GM19468 (cell line): ENCODE measurements at regions not wholly inside any gene's neighbourhood (a gene's known extent, or its start where the extent isn't known, plus 50 kb on each side); places are given as distances from the start of the nearest gene placed in this dataset.
"Not testable (repeated sequence)": the region's sequence is repeated elsewhere in the genome, so short reads cannot be mapped to it uniquely, and the experiment has no call there.

Experiments
- ATAC-seq: cut with Tn5 transposase; IDR thresholded peaks from one replicate; pipeline ENCODE4 v1.9.1; 2021; ENCODE audit warnings: mild to moderate bottlenecking, moderate library complexity, moderate number of reproducible peaks; ENCODE audit not compliant: unreplicated experiment; ENCODE audit errors: extremely low read depth

DNA sequence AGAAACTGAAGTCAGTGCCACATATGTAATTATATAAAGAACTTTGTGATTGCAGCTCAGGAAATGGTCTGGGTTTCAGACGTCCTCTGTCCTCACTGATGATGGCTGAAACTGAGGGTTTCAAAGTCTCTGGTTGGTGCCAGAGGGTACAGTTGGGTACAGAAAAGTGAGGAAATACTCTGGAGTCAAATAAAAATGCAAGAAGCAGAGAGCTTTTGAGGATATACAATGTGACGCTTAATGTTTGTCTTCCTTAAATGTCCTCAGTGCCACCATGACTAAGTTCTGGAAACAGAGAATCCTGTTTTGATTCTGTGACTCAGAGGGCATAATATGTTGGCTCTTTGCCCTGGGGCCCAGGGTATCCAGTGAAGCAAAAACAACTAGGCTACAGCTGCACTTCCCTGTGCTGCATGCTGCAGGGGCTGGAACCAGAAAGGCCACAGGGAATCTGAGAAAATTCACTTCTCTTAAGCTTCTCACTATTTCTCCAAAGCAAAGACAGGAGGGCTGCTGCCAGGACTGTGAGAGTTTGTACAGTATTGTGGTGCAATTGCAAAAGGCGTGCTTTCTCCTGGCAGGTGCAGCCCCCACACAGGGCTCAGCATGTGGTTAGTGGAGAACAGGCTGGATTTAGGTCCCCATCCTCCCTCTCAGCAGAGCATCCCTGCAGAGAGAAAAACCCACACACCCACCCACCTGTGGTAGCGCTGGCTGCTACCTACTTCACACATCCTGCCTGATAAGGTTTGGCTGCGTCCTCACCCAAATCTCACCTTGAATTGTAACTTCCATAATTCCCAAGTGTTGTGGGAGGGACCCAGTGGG, 169.5 kb upstream of the SVIL start:
- ATAC-seq, result no peak

DNA sequence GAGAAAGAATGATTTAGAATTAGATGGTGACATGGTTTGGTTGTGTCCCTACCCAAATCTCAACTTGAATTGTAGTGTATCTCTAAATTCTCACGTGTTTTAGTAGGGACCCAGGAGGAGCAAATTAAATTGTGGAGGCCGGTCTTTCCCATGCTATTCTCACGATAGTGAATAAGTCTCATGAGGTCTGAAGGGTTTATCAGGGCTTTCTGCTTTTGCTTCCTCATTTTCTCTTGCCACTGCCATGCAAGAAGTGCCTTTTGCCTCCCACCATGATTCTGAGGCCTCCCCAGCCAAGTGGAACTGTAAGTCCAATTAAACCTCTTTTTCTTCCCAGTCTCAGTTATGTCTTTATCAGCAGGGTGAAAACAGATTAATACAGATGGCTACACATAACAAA, 167.4 kb upstream of the SVIL start:
- no peak for ATAC-seq

DNA sequence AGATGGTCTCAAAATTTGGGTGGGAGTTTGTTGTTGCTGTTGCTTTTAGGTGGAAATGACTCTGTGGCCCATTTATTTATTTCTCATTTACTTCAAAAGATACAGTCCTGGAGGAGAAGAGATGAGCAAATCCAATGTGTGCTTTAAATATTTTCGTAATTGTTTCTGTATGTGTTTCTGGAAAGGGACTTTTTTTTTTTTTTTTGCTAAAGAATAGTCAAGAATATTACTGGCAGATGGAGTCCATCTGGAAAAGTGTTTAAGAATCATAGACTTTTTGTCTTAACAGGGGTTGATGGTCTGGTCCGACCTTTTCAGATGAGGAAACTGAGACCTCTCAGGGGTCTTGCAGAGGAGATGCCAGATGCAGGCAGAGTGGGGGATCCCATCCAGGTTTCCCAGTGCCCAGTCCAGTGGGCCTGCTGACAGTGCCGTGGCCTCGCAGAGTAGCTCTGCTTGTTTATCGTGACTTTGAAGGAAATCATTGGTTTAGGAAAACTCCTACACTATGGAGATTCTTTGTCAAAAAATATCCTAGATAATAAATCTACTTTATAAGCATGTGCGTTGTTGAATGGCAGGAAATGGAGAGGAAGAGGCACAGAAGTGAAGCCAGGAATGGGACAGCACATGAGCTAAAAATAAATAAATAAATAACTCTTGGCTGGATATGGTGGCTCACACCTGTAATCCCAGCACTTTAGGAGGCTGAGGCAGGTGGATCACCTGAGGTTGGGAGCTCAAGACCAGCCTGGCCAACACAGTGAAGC, 164.3 kb upstream of the SVIL start:
- no peak for ATAC-seq

DNA sequence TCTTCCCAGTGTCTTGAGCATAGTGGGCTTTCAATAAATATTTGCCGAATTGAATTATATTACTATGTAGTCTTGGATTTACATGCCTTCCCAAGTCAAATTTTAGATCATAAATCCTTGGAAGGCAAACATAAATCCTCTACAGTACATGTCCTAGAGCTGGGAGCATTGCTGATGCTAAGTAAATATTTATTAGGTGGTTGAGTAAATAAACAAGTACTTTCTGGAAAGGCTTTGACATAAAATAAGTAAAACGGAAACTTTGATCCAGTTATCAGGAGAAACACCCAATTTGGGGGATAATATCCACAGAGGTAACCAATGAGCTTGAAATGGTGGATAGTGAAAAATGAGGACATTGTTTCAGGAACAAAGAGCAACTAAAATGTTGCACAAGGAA, 162.8 kb upstream of the SVIL start:
- no peak for ATAC-seq

DNA sequence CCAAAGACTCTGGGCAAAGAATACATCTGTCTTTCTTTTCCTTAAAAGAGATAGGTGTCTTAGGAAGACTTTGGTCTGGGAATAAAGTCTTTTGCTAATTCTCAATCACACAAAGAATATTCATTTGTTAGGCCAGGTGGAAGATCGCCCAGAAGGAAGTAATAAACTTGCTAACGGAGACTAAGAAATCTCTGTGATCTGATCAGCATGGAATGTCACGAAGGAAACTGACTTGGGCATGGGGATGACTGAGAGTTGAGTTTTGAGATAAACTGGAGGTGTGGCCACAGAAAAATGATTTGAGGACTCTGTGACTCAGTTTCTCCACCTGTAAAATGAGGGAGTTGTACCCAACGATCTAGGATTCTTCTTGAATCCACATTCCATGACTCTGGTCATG, 161.1 kb upstream of the SVIL start:
- ATAC-seq, result no peak

DNA sequence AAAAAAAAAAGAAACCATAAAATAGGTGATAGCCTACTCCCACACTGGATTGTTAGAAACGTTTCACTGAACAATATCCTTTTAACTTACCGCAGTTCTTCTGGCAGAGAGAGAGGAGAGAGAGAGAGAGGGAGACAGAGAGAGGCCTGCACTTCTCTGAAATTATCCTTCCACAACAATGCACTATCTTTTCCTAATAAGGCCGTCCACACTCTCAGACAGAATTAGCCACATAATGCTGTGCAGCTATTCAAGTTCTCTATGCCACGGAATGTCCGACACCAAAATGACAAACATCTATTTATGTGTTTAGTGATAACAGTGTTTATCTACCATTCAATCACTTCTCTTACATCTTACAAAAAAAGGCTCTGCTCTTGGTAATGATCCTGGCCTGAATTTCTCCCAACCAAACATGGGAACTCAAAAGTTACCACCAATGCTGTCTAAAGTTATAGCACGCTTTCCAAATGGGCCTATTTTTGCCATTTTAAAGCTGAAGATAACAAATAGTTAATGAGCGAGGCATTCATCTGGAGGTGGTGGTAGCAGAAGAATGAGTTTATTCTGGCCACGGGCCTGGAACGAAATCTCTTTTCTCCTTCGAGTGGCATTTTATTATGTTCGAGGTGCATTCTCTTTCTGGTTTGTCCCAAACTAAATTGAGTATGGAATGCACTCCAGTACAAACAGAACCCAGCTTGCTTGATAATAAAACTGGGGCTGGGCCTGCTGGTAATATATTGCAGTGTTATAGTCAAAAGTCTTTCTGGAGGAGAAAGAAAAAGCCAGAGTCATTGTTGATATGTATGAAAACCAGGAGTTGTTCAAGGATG, 160.2 kb upstream of the SVIL start:
- no peak for ATAC-seq

DNA sequence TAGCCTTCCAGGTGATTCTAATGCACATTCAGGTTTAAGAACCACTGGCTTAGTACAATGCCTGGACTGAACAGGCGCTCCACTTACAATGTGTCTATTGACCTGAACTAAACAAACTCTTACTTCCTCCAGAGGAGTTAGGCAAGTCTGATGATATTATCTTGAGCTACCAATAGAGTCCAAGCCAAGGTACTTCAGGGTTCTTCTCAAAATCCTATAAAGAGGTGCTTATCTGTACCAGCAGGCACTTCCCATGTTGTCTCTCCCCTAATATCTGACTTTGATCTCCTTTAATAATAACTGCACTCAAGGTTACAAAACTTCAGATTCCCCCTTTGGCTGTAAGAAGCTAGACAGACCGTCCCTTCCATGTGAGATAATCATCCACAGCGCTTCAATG, 157.0 kb upstream of the SVIL start:
- no peak for ATAC-seq

DNA sequence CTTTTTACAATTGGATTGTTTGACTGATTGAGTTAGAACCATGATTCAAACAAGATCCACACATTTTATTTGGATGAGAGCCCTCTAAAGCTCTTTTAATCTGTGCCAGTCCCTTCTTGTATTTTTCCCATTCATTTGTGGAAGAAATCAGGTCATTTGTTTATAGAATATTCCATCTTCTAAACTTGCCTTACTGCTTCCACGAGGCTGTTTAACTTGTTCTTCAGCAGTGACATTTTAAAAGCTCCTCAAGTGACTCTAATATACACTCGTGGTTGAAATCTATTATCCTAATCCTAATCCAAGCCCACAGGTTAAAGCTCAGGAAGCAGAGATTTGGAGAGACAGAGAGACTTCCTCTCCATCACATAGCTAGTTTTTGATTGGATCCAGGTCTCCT, 155.4 kb upstream of the SVIL start:
- ATAC-seq, result no peak

DNA sequence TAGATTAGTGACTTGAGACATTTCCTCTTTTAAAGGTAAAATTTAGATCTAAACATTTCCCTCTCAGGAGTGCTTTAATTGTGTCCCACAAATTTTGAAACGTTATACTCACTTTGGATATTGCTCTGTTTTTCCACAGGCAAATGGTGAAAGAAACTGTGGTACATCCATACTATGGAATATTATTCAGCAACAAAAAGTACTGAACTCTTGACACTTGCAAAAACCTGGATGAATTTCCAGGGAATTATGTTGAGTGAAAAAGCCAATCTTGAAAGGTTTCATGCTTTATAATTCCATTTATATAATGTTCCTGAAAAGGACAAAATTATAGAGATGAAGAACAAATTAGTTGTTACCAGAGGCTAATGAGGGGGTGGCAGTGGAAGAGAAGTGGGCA, 153.3 kb upstream of the SVIL start:
- no peak for ATAC-seq

DNA sequence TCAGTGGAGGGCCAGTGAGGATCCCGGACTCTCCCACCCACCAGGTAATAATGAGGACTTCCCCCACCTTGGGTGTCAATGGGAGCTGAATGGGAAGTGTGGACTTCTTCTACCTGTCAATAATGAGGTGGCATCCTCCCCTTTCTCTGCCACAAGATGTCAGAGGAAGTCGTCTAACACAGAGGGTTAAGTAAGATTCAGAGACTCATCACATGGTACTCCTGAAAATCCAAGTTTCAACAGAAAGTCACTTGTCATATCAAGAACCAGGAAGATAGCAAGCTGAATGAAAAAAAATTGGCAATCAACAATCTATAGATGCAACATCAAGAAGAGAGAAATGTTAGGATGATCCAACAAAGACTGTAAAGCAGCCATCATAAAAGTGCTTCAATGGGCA, 150.9 kb upstream of the SVIL start:
- no peak for ATAC-seq

DNA sequence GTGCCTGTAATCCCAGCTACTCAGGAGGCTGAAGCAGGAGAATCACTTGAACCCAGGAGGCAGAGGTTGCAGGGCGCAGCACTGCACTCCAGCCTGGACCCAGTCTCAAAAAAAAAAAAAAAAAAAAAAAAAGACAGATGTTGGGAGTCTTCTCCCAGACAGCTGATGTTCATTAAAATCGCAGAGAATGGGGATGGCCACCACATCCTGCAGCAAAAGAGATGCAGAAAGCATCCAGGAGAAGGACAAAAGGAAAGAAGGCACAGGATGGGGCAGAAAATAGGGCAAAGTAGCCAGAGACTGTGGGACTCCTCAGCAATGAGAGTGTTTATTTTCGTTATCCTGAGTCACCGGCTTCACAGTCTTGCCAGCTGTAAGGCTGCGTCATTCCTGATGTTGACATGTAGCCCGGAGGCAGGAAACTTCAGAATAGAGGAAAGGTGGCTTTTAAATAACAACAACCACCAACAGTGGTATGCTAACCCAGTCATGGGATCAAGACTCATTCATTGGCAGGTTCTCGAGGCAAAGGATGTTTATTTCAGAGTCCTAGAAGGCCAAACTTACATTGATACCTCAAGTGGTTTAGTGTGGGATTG, 149.5 kb upstream of the SVIL start:
- ATAC-seq, result no peak

DNA sequence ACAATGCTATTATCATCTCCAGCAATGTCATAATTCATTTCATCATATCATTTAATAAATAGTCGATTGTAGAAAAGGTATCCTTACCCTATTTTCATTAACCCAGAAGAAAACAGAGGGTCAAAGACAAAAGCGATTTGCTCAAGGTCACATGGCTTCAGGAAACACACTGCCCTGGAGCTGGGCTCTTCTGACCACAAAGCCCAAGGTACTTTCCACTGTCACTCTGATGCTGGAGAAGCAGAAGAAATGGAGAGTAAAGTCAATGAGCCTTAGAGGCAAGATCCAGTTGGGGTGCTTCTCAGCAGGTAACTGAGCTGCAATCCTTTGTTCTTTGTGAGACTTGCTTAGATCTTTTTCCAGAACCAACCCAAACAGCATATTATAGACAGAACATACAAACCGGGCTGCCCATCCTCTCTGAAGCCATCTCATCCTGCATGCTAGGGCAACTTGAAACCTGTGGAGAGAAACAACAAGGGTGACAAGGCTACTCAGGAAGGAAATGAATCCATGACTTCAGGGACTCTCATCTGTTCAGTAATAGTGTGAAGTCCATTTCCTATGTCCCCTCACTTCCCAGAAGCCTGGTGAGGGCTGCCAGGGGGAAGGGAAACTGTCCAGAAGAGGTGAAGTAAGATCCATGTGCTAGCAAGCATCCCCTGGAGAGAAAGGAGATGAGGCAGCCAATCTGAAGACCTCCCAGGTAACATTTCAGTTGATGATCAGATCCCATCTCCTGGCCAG, 148.6 kb upstream of the SVIL start:
- no peak for ATAC-seq

DNA sequence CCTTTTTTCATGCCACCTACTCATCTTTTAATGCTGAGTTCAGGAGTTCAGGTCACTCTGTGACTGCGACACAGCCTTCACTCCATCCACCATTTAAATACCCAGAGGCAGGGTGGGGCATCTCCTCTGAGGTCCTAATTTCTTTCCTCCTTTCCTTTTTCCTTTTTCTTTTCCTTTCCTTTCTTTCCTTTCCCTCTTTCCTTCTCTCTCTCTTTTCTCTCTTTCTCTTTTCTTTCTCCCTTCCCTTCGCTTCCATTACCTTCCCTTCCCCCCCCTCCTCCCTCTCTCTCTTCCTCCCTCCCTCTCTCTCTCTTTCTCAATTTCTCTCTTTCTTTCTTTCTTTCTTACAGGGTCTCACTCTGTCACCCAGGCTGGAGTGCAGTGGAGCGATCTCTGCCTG, 145.9 kb upstream of the SVIL start:
- no peak for ATAC-seq

DNA sequence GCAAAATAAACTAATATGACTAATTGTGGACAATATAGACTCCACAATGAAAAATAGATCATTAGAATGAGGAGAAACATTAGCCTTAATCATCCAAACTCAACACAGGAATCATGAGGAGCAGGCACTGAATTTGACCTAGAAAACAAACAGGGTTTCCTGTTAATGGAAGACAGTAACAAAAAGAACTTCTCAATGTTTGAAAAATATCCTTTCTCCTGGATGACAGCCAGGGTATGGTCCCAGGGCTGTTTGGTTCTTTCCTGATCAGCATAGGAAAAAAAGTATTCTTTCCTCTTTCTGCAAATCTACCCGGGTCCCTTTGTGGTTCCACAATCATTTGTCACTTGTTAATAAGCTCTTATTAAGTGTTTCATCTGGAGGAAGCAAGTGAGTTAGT, 145.3 kb upstream of the SVIL start:
- ATAC-seq, result no peak

DNA sequence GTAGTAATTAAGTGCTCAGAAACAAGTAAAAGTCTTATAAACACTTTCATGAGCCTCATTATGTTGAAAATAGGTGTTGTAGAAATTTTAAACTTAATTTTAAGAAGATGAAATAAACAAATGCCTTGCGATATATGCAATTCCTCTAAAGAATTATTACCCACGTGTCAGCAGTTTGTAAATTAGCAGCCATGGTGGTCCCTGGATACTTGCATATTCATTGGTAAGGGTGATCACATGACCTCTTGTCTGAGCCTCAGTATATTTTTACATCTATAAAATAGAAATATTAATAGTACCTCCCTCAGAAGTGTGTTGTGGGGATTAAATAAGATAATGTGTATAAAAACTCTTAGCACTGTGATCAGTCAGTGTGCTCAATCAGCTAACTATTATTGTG, 141.5 kb upstream of the SVIL start:
- no peak for ATAC-seq

DNA sequence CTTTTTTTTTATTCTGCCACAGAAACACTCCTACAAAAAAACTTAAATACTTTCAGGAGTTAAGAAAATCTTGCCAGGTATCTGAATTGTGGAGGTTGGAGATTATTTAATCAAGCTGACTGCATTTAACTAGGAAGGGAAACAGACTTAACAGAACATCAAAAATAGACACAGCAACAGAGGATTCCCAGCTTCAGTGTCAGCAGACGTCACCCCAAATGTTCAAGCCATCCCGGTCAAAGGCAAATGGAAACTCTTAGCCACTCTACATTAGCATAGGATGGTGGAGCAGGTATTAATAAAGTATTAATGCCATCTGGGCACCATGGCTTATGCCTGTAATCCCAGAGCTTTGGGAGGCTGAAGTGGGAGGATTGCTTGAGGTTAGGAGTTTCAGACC, 139.7 kb upstream of the SVIL start:
- ATAC-seq, result no peak

DNA sequence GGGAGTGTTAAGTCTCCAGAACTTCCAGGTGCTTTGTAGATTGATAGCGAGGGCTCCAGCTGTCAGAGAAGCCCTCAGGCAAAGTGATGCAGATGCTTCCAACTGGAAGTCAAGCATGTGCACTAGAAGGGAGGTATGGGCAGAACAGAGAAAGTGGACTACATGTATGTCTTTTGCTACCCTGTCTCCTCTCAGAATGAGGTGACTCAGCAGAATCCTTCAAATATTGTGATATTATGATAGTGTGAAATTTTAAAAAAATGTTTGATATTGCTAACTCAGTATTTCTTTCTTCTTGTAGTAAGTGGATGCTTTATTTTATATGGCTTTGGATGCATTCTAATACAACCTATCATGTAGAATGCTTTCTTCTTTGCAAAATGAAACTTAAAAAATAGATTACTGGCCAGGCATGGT, 138.9 kb upstream of the SVIL start:
- ATAC-seq, result no peak

DNA sequence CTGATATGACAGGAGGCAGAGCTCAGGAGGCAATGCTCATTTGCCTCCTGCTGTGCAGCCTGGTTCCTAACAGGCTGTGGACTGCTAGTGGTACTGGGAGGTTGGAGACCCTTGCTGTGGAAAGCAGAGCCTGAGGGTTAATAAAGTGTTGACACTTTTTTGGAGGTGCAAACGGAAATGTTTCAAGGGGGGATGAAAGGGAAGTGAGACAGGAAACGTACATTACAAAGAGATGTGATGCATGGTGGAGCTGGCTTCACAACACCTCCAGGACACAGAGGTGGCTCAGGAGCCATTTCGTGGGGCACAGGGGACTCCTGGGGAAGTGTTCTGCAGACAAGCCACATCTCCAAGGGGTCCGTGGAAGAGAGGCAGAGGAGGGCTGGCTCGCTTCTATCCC, 137.6 kb upstream of the SVIL start:
- ATAC-seq, result no peak

DNA sequence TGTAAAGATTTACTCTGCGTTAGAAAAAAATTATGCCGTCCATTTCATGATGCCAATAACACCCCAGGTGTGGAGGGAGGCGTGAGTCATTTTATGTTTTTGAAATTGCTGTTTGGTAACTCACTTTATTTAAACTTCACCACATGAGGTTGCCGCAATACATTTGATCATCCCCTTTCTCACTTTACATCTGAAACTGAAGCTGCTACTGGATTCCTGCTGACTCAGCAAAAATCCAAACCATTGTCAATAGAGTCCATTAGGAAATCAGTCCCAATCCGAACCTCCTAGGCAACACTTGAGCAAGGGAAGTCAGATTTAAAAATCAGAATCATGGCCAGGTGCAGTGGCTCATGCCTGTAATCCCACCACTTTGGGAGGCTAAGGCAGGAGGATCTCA, 136.6 kb upstream of the SVIL start:
- ATAC-seq, result no peak

DNA sequence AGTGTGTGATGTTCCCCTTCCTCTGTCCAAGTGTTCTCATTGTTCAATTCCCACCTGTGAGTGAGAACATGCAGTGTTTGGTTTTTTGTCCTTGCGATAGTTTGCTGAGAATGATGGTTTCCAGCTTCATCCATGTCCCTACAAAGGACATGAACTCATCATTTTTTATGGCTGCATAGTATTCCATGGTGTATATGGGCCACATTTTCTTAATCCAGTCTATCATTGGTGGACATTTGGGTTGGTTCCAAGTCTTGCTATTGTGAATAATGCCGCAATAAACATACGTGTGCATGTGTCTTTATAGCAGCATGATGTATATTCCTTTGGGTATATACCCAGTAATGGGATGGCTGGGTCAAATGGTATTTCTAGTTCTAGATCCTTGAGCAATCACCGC, 134.5 kb upstream of the SVIL start:
- ATAC-seq, result not testable (repeated sequence)
